ENCODE measurements at regions not wholly inside any gene's neighbourhood (a gene's known extent, or its start where the extent isn't known, plus 50 kb on each side); places are given as distances from the start of the nearest gene placed in this dataset.
"Not testable (repeated sequence)": the region's sequence is repeated elsewhere in the genome, so short reads cannot be mapped to it uniquely, and the experiment has no call there.

DNA sequence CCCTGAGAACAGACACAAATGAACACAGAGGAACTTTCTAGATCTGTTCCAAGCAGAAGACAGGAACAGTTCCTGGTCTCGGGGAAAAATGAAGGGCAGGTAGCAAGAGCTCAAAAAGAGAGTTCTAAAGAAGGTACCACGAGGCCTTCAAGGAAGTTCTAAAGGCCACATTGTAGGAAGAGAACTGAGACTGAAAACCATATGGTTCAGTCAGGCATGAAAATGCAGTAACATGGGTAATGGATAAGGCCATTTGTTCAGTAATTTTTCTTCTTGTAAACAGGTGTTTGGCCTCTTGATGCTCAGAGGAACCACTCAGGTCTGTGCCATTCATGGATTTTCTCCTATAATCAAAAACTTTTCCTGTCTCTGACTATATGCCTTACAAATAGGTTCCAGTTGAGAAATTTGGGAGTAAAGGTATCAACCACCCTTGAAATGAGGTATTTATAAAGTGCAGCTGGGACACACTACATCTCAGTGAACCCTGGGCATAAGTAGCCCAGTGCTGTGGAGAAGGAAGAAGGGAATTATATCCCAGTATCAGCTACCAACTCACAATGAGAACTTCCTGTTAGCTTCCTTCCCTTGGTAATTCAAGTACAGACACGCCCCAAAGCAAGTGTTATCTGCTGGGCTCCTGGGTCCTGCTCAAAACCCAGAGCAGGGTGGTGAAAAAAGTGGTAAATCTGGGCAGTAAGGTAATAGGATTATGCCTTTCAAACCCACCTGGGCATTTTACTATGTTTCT lies 277.9 kb downstream of the KLHL13 start (continued):
- TF ChIP-seq TAF1 (conservative IDR thresholded peaks at IDR 0.05), result no peak

DNA sequence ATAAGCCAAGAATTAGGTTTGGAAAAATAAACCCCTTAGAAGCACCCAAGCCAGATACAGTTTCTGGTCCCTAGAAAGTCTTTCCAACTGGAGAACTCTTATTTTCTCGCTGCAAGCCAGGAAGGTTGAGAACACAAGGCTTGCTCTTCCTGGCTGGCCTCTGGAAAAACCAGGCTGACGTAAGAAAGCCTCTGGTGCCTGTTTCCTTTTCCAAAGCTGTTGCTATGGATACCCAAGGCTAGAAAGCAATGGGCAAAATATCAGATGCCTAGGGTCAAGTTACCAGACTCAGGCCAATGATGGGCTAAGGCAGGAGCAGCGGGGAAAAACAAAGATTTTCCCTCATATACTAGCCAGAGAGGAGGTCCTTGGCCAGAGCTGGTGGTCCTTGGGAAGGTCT lies 281.6 kb downstream of the KLHL13 start:
- H3K27me3 ChIP-seq (ENCODE audit: control insufficient read depth in 4 of 4, insufficient read depth in 4 of 4, low read length in 3 of 4), result no peaks in the 10 kb centered on the region
- 79% methylated on average over 3 of the region's 3 CpGs for WGBS

DNA sequence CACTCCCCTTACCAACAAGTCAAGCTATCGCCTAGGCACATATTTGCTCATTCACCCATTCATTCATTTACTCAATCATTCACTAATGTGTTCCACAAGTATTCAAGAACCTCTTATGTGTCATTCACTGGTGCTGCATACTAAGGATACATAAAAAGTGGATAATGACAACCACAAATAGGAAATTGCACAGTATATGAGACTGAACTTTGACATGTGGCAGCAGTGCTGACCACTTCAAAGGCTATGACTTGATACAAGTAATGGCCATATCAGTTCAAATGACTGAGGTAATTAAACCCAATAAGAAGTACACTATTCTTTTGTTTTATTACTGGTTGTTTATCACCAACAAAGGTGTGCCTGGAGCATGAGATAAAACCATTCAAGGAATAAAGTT lies 282.5 kb downstream of the KLHL13 start:
- 85% methylated on average over 1 of the region's 1 CpG for WGBS
- DNase-seq (ENCODE audit: low spot score), result no peak
- H3K9ac ChIP-seq (ENCODE audit: low read depth in 1 of 2, low read length in 2 of 2), result no peak overlapping the region

More for the DNA sequence above, 281.6 kb downstream of the KLHL13 start:
- H3K27ac ChIP-seq (ENCODE audit: low read depth in 1 of 2, low read length in 2 of 2), result no peak overlapping the region
- H3K4me3 ChIP-seq (ENCODE audit: low read depth in 1 of 3, low read length in 3 of 3), result no peak overlapping the region
- H3K4me1 ChIP-seq (ENCODE audit: control insufficient read depth in 4 of 4, insufficient read depth in 4 of 4, low read length in 3 of 4), result no peaks in the 10 kb centered on the region
- DNase-seq (ENCODE audit: low spot score), result no peak
- no peaks in the 10 kb centered on the region for H3K36me3 ChIP-seq (ENCODE audit: control insufficient read depth in 4 of 4, insufficient read depth in 3 of 4, low read depth in 1 of 4, low read length in 3 of 4)
- H3K9ac ChIP-seq (ENCODE audit: low read depth in 1 of 2, low read length in 2 of 2), result peak overlapping the region in 1 of 2 donors; percentile 14
- no peak for TF ChIP-seq FOXA2 (IDR thresholded peaks at IDR 0.05)
- TF ChIP-seq, protein P1, sequence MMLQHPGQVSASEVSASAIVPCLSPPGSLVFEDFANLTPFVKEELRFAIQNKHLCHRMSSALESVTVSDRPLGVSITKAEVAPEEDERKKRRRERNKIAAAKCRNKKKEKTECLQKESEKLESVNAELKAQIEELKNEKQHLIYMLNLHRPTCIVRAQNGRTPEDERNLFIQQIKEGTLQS (IDR thresholded peaks at IDR 0.05), result no peak
- H3K9me3 ChIP-seq (ENCODE audit: control insufficient read depth in 4 of 4, low read length in 3 of 4), result no peaks in the 10 kb centered on the region

DNA sequence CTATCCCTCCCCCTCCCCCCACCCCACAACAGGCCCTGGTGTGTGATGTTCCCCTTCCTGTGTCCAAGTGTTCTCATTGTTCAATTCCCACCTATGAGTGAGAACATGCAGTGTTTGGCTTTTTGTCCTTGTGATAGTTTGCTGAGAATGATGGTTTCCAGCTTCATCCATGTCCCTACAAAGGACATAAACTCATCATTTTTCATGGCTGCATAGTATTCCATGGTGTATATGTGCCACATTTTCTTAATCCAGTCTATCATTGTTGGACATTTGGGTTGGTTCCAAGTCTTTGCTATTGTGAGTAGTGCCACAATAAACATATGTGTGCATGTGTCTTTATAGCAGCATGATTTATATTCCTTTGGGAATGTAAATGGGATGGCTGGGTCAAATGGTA lies 295.1 kb downstream of the KLHL13 start:
- not testable (repeated sequence) for H3K27me3 ChIP-seq (ENCODE audit: control insufficient read depth in 4 of 4, insufficient read depth in 4 of 4, low read length in 3 of 4); H3K27ac ChIP-seq (ENCODE audit: low read depth in 1 of 2, low read length in 2 of 2); H3K9me3 ChIP-seq (ENCODE audit: control insufficient read depth in 4 of 4, low read length in 3 of 4); H3K4me1 ChIP-seq (ENCODE audit: control insufficient read depth in 4 of 4, insufficient read depth in 4 of 4, low read length in 3 of 4); H3K4me3 ChIP-seq (ENCODE audit: low read depth in 1 of 3, low read length in 3 of 3); H3K9ac ChIP-seq (ENCODE audit: low read depth in 1 of 2, low read length in 2 of 2); DNase-seq (ENCODE audit: low spot score); H3K36me3 ChIP-seq (ENCODE audit: control insufficient read depth in 4 of 4, insufficient read depth in 3 of 4, low read depth in 1 of 4, low read length in 3 of 4)

More for the DNA sequence above, 282.5 kb downstream of the KLHL13 start:
- Histone ChIP-seq H3K27me3 (ENCODE audit: control insufficient read depth in 4 of 4, insufficient read depth in 4 of 4, low read length in 3 of 4) (no peaks in the 10 kb centered on the region), H3K9me3 (ENCODE audit: control insufficient read depth in 4 of 4, low read length in 3 of 4) (no peaks in the 10 kb centered on the region), H3K36me3 (ENCODE audit: control insufficient read depth in 4 of 4, insufficient read depth in 3 of 4, low read depth in 1 of 4, low read length in 3 of 4) (no peaks in the 10 kb centered on the region), H3K27ac (ENCODE audit: low read depth in 1 of 2, low read length in 2 of 2) (no peak overlapping the region), H3K4me3 (ENCODE audit: low read depth in 1 of 3, low read length in 3 of 3) (no peak overlapping the region), H3K4me1 (ENCODE audit: control insufficient read depth in 4 of 4, insufficient read depth in 4 of 4, low read length in 3 of 4) (no peaks in the 10 kb centered on the region)
- TF ChIP-seq, protein P2, sequence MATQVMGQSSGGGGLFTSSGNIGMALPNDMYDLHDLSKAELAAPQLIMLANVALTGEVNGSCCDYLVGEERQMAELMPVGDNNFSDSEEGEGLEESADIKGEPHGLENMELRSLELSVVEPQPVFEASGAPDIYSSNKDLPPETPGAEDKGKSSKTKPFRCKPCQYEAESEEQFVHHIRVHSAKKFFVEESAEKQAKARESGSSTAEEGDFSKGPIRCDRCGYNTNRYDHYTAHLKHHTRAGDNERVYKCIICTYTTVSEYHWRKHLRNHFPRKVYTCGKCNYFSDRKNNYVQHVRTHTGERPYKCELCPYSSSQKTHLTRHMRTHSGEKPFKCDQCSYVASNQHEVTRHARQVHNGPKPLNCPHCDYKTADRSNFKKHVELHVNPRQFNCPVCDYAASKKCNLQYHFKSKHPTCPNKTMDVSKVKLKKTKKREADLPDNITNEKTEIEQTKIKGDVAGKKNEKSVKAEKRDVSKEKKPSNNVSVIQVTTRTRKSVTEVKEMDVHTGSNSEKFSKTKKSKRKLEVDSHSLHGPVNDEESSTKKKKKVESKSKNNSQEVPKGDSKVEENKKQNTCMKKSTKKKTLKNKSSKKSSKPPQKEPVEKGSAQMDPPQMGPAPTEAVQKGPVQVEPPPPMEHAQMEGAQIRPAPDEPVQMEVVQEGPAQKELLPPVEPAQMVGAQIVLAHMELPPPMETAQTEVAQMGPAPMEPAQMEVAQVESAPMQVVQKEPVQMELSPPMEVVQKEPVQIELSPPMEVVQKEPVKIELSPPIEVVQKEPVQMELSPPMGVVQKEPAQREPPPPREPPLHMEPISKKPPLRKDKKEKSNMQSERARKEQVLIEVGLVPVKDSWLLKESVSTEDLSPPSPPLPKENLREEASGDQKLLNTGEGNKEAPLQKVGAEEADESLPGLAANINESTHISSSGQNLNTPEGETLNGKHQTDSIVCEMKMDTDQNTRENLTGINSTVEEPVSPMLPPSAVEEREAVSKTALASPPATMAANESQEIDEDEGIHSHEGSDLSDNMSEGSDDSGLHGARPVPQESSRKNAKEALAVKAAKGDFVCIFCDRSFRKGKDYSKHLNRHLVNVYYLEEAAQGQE (IDR thresholded peaks at IDR 0.05), result no peak
- TF ChIP-seq EGR1 (IDR thresholded peaks at IDR 0.05; ENCODE audit: low read depth in 2 of 2), result no peak
- no peak for TF ChIP-seq JUND (IDR thresholded peaks at IDR 0.05)
- no peak for TF ChIP-seq GABPA (IDR thresholded peaks at IDR 0.05 in 1 of 2, conservative IDR thresholded peaks at IDR 0.05 in 1 of 2)
- TF ChIP-seq, protein P3, sequence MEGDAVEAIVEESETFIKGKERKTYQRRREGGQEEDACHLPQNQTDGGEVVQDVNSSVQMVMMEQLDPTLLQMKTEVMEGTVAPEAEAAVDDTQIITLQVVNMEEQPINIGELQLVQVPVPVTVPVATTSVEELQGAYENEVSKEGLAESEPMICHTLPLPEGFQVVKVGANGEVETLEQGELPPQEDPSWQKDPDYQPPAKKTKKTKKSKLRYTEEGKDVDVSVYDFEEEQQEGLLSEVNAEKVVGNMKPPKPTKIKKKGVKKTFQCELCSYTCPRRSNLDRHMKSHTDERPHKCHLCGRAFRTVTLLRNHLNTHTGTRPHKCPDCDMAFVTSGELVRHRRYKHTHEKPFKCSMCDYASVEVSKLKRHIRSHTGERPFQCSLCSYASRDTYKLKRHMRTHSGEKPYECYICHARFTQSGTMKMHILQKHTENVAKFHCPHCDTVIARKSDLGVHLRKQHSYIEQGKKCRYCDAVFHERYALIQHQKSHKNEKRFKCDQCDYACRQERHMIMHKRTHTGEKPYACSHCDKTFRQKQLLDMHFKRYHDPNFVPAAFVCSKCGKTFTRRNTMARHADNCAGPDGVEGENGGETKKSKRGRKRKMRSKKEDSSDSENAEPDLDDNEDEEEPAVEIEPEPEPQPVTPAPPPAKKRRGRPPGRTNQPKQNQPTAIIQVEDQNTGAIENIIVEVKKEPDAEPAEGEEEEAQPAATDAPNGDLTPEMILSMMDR (IDR thresholded peaks at IDR 0.05; ENCODE audit: low read depth, low read length, missing input control), result no peak
- TF ChIP-seq, protein P4, sequence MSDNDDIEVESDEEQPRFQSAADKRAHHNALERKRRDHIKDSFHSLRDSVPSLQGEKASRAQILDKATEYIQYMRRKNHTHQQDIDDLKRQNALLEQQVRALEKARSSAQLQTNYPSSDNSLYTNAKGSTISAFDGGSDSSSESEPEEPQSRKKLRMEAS (IDR thresholded peaks at IDR 0.05), result no peak
- TF ChIP-seq, protein P5, sequence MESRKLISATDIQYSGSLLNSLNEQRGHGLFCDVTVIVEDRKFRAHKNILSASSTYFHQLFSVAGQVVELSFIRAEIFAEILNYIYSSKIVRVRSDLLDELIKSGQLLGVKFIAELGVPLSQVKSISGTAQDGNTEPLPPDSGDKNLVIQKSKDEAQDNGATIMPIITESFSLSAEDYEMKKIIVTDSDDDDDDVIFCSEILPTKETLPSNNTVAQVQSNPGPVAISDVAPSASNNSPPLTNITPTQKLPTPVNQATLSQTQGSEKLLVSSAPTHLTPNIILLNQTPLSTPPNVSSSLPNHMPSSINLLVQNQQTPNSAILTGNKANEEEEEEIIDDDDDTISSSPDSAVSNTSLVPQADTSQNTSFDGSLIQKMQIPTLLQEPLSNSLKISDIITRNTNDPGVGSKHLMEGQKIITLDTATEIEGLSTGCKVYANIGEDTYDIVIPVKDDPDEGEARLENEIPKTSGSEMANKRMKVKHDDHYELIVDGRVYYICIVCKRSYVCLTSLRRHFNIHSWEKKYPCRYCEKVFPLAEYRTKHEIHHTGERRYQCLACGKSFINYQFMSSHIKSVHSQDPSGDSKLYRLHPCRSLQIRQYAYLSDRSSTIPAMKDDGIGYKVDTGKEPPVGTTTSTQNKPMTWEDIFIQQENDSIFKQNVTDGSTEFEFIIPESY (IDR thresholded peaks at IDR 0.05), result no peak
- no peak for TF ChIP-seq NR2F2 (IDR thresholded peaks at IDR 0.05)
- no peak for TF ChIP-seq HNF4A (conservative IDR thresholded peaks at IDR 0.05)
- TF ChIP-seq FOXA1 (IDR thresholded peaks at IDR 0.05), result no peak
- TF ChIP-seq FOXA2 (IDR thresholded peaks at IDR 0.05), result no peak
- no peak for TF ChIP-seq RAD21 (IDR thresholded peaks at IDR 0.05)
- TF ChIP-seq RXRA (IDR thresholded peaks at IDR 0.05), result no peak
- no peak for TF ChIP-seq SP1 (IDR thresholded peaks at IDR 0.05)
